GDM1 (cell line): ENCODE measurements at regions not wholly inside any gene's neighbourhood (a gene's known extent, or its start where the extent isn't known, plus 50 kb on each side); places are given as distances from the start of the nearest gene placed in this dataset.
"Not testable (repeated sequence)": the region's sequence is repeated elsewhere in the genome, so short reads cannot be mapped to it uniquely, and the experiment has no call there.

Experiments
- DNase-seq: peaks from one replicate; lab custom pipeline; 2025; lab: John Stamatoyannopoulos, UW

- no peak for DNase-seq
Measured at GRCh38 chr20:23151008-23151703, 65.0 kb upstream of the CD93 start.

DNA sequence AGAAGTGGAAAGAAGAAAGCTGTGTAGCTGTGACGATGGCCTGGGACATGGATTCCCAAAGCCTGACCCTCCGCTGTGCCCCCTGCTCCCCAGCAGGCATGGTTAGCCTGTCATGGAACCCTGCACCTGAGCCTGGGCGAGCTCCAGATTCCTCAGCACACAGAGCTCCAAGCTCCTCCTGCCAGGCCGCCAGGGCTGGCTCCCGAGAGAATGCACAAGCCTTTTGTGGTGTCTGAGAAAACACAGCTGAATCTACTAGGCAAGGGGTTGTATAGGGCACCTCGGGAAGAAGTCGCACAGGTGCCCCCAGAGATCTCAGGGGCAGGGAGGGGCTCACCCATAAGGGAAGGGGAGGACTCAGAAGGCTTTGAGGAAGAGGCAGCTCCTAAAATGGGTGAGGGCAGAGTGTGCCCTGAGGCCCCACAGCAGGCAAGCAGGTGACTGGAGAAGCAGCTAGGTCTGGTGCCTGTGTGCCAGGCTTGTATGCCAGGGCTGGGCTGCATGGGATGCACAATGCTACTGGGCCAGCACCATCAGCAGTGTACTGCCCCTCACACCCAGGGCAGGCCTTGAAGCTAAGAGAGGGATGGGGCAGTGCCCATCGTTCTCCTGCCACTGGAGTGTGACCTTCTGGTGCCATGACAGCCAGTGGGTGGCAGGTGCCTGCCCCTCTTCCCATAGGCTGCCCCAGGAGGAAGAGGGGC lies 64.3 kb upstream of the CD93 start:
- no peak for DNase-seq

DNA sequence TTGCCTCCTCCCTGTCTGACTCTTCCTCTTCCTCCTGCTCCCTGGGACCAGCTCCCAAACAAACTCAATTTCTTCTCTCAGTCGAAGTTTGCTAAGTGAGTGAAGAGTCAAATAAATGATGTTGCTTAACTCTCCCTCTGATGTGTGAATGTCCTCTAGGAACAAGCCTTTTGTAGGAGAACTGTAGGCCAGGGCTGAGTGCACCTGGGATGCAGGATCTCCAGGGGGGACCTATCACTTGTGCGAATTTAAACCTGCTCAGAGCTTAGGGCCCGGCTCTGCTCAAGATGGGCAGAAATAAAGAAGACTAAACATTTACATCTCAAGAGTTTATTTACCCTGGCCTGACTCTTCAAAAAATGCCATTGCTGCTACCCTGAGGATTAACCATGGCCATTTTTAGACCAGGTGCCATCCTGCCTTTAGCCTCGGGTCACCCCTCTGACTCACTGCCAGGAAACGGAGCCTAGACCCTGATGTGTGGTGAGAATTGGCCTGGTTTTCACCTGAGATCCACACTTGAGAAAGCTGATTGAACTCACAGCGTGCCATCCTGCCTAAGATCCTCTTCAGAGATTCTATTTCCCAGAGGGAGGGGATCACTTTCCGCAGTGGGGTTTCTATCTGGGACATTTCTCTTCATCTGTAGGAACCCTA lies 63.6 kb upstream of the CD93 start:
- DNase-seq, result no peak

GRCh38 chr20:23148731-23149570 lies 62.8 kb upstream of the CD93 start:
- DNase-seq, result no peak

DNA sequence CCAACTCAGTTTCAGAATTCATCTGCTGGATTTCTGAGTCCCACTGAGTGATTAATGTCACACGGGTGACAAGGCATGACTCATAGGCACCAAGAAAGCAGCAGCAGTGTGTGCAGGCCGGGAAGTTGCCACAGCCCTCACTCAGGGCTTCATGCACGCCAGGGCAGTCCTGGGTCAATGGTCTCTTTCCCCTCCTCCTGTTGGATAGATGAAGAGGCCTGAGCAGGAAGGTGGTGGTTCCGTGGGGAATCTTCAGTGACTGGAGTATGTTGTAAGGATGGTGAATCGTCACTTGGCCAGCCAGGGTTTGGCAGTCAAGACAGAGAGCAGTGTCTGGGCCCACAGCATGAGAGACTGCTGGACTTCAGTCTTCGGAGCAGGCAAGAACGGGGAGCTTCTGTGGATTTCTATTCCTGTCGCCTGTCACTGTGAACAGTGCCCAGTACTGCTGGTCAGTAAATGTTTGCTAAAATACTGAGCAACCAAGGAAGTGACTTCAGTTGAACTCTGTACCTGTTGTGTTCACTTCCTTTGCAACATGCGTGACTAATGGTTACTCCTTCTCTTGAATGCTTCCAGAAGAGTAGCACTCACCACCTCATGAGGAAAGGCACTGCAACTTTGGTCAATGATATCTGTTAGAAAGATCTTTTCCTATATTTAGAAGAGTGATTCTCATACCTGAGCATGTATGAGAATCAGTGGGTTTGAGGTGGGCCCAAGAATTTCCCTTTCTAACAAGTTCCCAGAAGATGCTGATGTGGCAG lies 62.0 kb upstream of the CD93 start:
- DNase-seq, result peak; percentile 53

DNA sequence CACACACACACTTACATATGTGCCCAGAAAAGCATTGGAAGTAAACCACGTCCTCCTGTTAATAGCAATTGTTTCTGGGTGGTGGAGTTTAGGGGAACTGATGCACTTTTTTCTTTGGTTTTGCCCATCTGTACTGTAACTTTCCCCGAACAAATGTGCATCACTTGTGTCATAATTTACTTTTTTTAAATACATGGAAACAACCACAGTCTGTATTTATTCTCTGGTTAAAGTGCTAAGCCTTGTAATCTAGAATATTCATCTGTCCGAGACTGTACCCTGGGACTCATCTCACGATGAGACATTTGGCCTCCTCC lies 61.5 kb upstream of the CD93 start:
- no peak for DNase-seq

- DNase-seq, result no peak
Measured at GRCh38 chr20:23146857-23147637, 60.9 kb upstream of the CD93 start.

- DNase-seq, result no peak
Measured at GRCh38 chr20:23146181-23146580, 60.1 kb upstream of the CD93 start.

DNA sequence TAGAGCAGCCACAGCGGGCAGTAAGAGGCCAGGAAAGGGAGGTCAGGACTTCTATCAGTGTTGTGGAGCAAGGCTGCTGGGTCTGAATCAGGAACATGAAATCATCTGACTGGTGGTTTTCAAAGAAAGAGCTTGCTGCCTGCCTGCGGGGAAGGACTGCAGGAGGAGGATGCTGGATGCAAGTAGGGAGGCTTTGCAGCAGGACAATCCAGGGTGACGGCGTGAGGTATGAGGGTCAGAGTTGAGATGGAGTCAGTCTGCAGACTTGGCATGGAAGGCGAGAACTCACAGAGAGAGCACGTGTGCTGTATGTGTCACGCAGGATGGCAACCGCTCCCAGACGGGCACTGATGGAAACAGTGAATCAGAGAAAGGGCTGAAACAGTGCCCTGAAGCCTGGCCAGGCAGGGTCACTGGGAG lies 59.2 kb upstream of the CD93 start:
- no peak for DNase-seq

DNA sequence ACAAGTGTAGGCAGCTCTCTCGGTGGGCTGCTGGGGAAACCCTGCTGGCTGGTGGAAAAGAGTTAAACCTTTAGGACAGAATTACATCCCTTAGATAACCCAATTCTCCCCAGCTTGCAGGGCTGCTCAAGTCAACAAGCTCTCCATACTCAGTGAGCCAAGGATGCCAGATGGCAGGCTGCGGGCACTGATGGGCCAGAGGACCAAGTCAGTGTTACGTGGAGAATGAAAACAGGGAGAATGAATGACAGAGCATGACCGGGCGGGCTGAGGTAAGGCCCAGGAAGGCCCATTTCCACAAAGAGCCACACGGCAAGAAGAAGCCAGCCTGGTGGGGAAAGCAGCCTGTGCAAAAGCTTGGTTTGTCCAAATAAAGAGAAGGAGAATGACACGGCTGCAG lies 58.7 kb upstream of the CD93 start:
- no peak for DNase-seq

GRCh38 chr20:23143986-23144690 lies 58.0 kb upstream of the CD93 start:
- no peak for DNase-seq

GRCh38 chr20:23143098-23143497 lies 57.0 kb upstream of the CD93 start:
- DNase-seq, result peak; percentile 48

DNA sequence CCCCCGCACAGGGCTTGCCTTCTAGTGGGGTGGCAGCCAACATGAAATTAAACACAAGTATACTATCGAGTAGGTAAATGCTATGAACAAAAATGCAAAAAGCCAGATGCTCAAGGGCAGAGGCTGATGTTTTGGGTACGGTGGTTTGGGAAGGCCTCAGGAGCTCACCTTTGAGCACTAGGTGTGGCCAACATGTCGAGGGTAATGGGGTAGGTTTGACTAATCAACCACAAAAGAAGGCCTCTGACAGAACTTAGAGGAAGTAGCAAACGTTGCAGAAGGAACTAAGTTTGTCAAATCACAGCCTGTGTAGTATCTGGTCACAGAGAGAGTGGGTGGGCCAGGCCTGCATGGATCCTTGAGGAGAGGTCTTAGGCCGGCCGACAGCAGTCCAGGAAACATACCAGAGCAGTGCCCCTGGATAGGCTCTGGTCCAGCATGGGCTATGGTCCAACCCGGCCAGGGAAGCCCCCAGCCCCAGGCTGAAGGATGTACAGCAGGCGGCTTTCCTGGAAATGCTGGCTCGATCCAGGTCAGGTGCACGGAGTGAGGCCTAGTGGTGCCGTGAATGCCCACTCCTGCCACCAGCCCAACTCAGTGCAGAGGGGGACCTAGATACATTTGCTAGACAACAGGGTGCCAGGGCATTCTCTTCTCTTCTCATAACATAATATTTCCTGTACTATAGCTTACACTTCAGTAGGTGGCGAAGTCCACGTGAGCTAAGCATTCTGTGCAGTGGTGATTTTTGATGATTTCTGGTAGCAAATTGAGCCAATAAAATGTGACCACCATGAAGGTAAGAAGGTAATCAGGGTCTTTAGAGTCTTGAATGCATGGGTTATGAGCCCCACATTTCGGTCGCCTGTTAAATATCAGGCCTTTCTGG lies 56.3 kb upstream of the CD93 start:
- peak; percentile 23 for DNase-seq

DNA sequence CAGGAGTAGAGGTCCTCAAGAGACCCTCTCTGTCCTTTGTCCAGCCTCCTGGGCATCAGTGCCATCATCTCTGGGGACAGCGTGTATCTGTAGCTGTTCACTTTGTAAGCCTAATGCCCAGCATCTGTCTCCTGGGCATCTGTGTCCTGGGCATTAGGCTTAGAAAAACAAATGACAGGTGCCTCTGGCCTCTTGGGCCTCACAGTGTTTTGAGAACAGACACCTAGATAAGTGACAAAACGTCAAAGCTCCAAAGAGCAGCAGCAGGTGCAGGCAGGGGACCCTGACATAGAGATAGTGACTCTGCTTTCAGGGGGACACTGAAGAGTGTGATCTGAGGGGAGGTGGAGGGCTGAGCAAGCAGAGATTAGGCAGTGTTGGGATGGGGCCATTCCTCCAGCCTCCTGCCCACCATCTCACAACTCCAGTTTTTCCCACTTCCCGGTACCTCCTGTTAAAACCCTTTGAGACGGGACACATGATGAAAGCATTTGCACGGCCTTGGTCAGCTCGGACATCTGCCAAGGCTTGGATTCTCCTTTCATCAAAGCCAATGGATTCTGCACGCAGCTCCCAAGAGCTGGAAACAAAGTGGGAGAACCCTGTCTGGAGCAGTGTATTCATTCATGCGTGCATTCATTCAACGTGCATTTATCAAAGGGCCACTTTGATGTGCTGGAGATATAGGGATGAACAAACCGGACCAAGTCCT lies 55.5 kb upstream of the CD93 start:
- DNase-seq, result no peak

DNA sequence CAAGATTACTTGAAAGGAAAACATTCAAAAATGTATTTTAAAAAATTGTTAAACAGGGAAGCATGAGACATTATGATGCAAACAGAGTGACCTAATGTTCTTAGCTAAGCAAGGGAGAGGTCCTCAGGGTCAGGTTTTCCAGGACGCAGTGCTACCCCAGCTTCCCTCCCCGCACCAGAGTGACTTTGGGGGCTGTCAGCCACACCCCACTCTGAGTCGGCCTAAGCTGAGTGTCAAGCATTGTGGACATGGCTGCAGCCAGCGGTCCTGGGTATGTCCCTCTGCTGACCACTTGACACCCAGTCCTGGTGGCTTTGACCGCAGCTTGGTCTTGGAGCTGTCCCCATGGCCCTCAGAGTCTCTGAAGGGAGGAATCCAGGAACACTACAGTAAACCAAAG lies 54.9 kb upstream of the CD93 start:
- no peak for DNase-seq

- not testable (repeated sequence) for DNase-seq
Measured at GRCh38 chr20:23139984-23140383, 53.9 kb upstream of the CD93 start.

GRCh38 chr20:23139524-23139923 lies 53.4 kb upstream of the CD93 start:
- DNase-seq, result no peak

- DNase-seq, result no peak
Measured at GRCh38 chr20:23138682-23139081, 52.6 kb upstream of the CD93 start.

- no peak for DNase-seq
Measured at GRCh38 chr20:23138226-23138625, 52.1 kb upstream of the CD93 start.
